NCI-H2196 treated with DMSO at 0.1 percent for 48 hours (cell line): ENCODE measurements at regions not wholly inside any gene's neighbourhood (a gene's known extent, or its start where the extent isn't known, plus 50 kb on each side); places are given as distances from the start of the nearest gene placed in this dataset.

Experiments
- DNase-seq: peaks from one replicate; lab custom pipeline; 2025; ENCODE audit not compliant: unreplicated experiment; lab: John Stamatoyannopoulos, UW

- no peak for DNase-seq
These were observed 87.3 kb upstream of the LRIG3 start for GRCh38 chr12:59007620-59008019.

- DNase-seq: no peak
These were observed 85.1 kb upstream of the LRIG3 start for GRCh38 chr12:59005193-59005955.

GRCh38 chr12:59004456-59004855, 84.2 kb upstream of the LRIG3 start:
- no peak for DNase-seq

GRCh38 chr12:58995666-58996363, 75.5 kb upstream of the LRIG3 start:
- DNase-seq: no peak

GRCh38 chr12:58988643-58989344, 68.5 kb upstream of the LRIG3 start:
- no peak for DNase-seq

- no peak for DNase-seq
These were observed 61.7 kb upstream of the LRIG3 start for GRCh38 chr12:58981961-58982360.

GRCh38 chr12:58980768-58981167, 60.5 kb upstream of the LRIG3 start:
- no peak for DNase-seq

GRCh38 chr12:58978717-58979116, 58.4 kb upstream of the LRIG3 start:
- no peak for DNase-seq

GRCh38 chr12:58977476-58977875, 57.2 kb upstream of the LRIG3 start:
- no peak for DNase-seq

- no peak for DNase-seq
These were observed 55.8 kb upstream of the LRIG3 start for GRCh38 chr12:58976146-58976545.
